HEK293 (cell line): ENCODE measurements at regions not wholly inside any gene's neighbourhood (a gene's known extent, or its start where the extent isn't known, plus 50 kb on each side); places are given as distances from the start of the nearest gene placed in this dataset.

Source experiments
- CTCF ChIA-PET: fragments of 350-600 bp; formaldehyde crosslinking; extraction: SDS; loops from one replicate; lab custom pipeline; 2021; ENCODE audit warnings: antibody characterized with exemption; lab: Yijun Ruan, JAX
- POLR2A ChIA-PET: fragments of 300-600 bp; formaldehyde crosslinking; extraction: SDS; loops from one replicate; lab custom pipeline; 2020; ENCODE audit warnings: antibody characterized with exemption, inconsistent platforms; lab: Yijun Ruan, JAX
- H3K27ac ChIP-seq: fragments of 200-500 bp; sonication (Bioruptor generic); 2 replicates; pipeline ENCODE4 v1.5.1; 2014; ENCODE audit warnings: low read depth, low read length, control low read depth, inconsistent platforms; ENCODE audit errors: extremely low read depth
- H3K36me3 ChIP-seq, 2 experiments: fragments of 200-500 bp in 1 of 2; sonication (Bioruptor generic) in 1 of 2; 1 replicate in 1 of 2; 2 replicates in 1 of 2; pipeline ENCODE4 v1.5.1; 2014 to 2017; ENCODE audit warnings: inconsistent platforms in 2 of 2, low read length in 2 of 2; ENCODE audit not compliant: control insufficient read depth in 2 of 2, insufficient read depth in 1 of 2
- H3K4me1 ChIP-seq: fragments of 200-500 bp; sonication (Bioruptor generic); 2 replicates; pipeline ENCODE4 v1.5.1; 2014; ENCODE audit warnings: mild to moderate bottlenecking, low read length, inconsistent platforms; ENCODE audit not compliant: control insufficient read depth, insufficient read depth
- H3K4me3 ChIP-seq: 2 replicates; pipeline ENCODE4 v1.5.1; 2011; ENCODE audit warnings: low read depth, mild to moderate bottlenecking, control low read depth, low read length, moderate library complexity
- H3K9me3 ChIP-seq: fragments of 200-500 bp; sonication (Bioruptor generic); 2 replicates; pipeline ENCODE4 v1.5.1; 2014; ENCODE audit warnings: low read depth, low read length, inconsistent platforms; ENCODE audit not compliant: control insufficient read depth, insufficient read depth
- CTCF ChIP-seq: fragments of 450-650 bp; formaldehyde crosslinking; IDR thresholded peaks from 2 replicates; pipeline ENCODE4 v1.5.1; 2016; ENCODE audit warnings: missing biosample characterization, missing genetic modification characterization
- GLI4 ChIP-seq: fragments of 450-650 bp; formaldehyde crosslinking; IDR thresholded peaks from 2 replicates; pipeline ENCODE4 v1.5.1; 2016; ENCODE audit warnings: missing biosample characterization, missing genetic modification characterization
- MEIS1 ChIP-seq: sonication (generic); formaldehyde crosslinking; IDR thresholded peaks from 2 replicates; pipeline ENCODE4 v1.8.1; 2022; ENCODE audit warnings: missing genetic modification reagents, mild to moderate bottlenecking, borderline replicate concordance
- OSR2 ChIP-seq: fragments of 450-650 bp; formaldehyde crosslinking; IDR thresholded peaks from 2 replicates; pipeline ENCODE4 v1.5.1; 2016; ENCODE audit warnings: missing biosample characterization, missing genetic modification characterization
- PRDM2 ChIP-seq: fragments of 450-650 bp; formaldehyde crosslinking; IDR thresholded peaks from 2 replicates; pipeline ENCODE4 v1.5.1; 2016; ENCODE audit warnings: missing biosample characterization, missing genetic modification characterization, borderline replicate concordance
- SP3 ChIP-seq: fragments of 450-650 bp; formaldehyde crosslinking; IDR thresholded peaks from 2 replicates; pipeline ENCODE4 v1.5.1; 2016; ENCODE audit warnings: missing biosample characterization, missing genetic modification characterization
- TRIM28 ChIP-seq: IDR thresholded peaks from 2 replicates; pipeline ENCODE4 v1.6.1; 2011; ENCODE audit warnings: low read length, control low read depth, borderline replicate concordance
- ZBTB7A ChIP-seq: fragments of 450-650 bp; formaldehyde crosslinking; IDR thresholded peaks from 2 replicates; pipeline ENCODE4 v1.5.1; 2016; ENCODE audit warnings: low read depth, missing biosample characterization, missing genetic modification characterization
- ZFP37 ChIP-seq: fragments of 450-650 bp; formaldehyde crosslinking; IDR thresholded peaks from 2 replicates; pipeline ENCODE4 v1.5.1; 2016; ENCODE audit warnings: missing biosample characterization, missing genetic modification characterization
- ZIC2 ChIP-seq: fragments of 450-650 bp; formaldehyde crosslinking; IDR thresholded peaks from 2 replicates; pipeline ENCODE4 v1.5.1; 2016; ENCODE audit warnings: missing biosample characterization, missing genetic modification characterization
- ZNF311 ChIP-seq: fragments of 450-650 bp; formaldehyde crosslinking; IDR thresholded peaks from 2 replicates; pipeline ENCODE4 v1.5.1; 2017; ENCODE audit warnings: missing biosample characterization, missing genetic modification characterization, borderline replicate concordance
- ZNF350 ChIP-seq: fragments of 450-650 bp; formaldehyde crosslinking; IDR thresholded peaks from 2 replicates; pipeline ENCODE4 v1.5.0; 2017; ENCODE audit warnings: missing biosample characterization, mild to moderate bottlenecking, missing genetic modification characterization
- ZNF366 ChIP-seq: fragments of 450-650 bp; formaldehyde crosslinking; conservative IDR thresholded peaks from 2 replicates; pipeline ENCODE4 v1.5.1; 2016; ENCODE audit warnings: missing biosample characterization, missing genetic modification characterization
- ZNF449 ChIP-seq: fragments of 450-650 bp; formaldehyde crosslinking; IDR thresholded peaks from 2 replicates; pipeline ENCODE4 v1.5.1; 2017; ENCODE audit warnings: missing biosample characterization, mild to moderate bottlenecking, missing genetic modification characterization, moderate library complexity
- ZNF518A ChIP-seq: fragments of 450-650 bp; formaldehyde crosslinking; conservative IDR thresholded peaks from 2 replicates; pipeline ENCODE4 v1.5.1; 2016; ENCODE audit warnings: low read depth, missing biosample characterization, missing genetic modification characterization
- ZNF704 ChIP-seq: fragments of 450-650 bp; formaldehyde crosslinking; IDR thresholded peaks from 2 replicates; pipeline ENCODE4 v1.5.1; 2016; ENCODE audit warnings: missing biosample characterization, missing genetic modification characterization
- ZNF792 ChIP-seq: fragments of 450-650 bp; formaldehyde crosslinking; IDR thresholded peaks from 2 replicates; pipeline ENCODE4 v1.5.1; 2016; ENCODE audit warnings: missing biosample characterization, missing genetic modification characterization
- ZNF830 ChIP-seq: fragments of 450-650 bp; IDR thresholded peaks from 2 replicates; pipeline ENCODE4 v1.5.0; 2018; ENCODE audit warnings: missing biosample characterization, missing genetic modification characterization, low read depth, mild to moderate bottlenecking, moderate library complexity

GRCh38 chr10:10141782-10142382 lies 875.8 kb upstream of the CELF2 start:
- no peak for TF ChIP-seq ZNF350 (tag by site-specific recombination)
- no peak for TF ChIP-seq CTCF
- TF ChIP-seq TRIM28, result no peak
- TF ChIP-seq ZNF704, result no peak
- TF ChIP-seq SP3 (tag by site-specific recombination), result no peak
- no peak for TF ChIP-seq ZNF830 (tag by site-specific recombination)
- TF ChIP-seq MEIS1 (CRISPR knock-in tag), result no peak
- no peak for TF ChIP-seq ZIC2 (tag by site-specific recombination)
- TF ChIP-seq ZNF518A, result no peak
- no peak for TF ChIP-seq ZNF366 (tag by site-specific recombination)
- TF ChIP-seq GLI4 (tag by site-specific recombination), result no peak
- no peak for TF ChIP-seq ZNF311 (tag by site-specific recombination)
- no peak for TF ChIP-seq OSR2
- TF ChIP-seq ZNF792 (tag by site-specific recombination), result no peak
- TF ChIP-seq ZNF449 (tag by site-specific recombination), result no peak
- ChIA-PET POLR2A (no interaction called here), CTCF (no interaction called here)
- H3K9me3 ChIP-seq, result no peaks in the 10 kb centered on the region
- no peak overlapping the region for H3K27ac ChIP-seq
- H3K36me3 ChIP-seq, result no peaks in the 10 kb centered on the region
- no peak overlapping the region for H3K4me3 ChIP-seq
- H3K4me1 ChIP-seq, result no peaks in the 10 kb centered on the region

GRCh38 chr10:10146604-10147003 lies 871.1 kb upstream of the CELF2 start:
- POLR2A ChIA-PET, result no interaction called here
- H3K27ac ChIP-seq, result no peak overlapping the region
- H3K4me1 ChIP-seq, result no peaks in the 10 kb centered on the region
- H3K36me3 ChIP-seq, result no peaks in the 10 kb centered on the region
- no peaks in the 10 kb centered on the region for H3K9me3 ChIP-seq
- H3K4me3 ChIP-seq, result no peak overlapping the region
- CTCF ChIA-PET, result interaction anchor here (0.8 kb wide), 1 partner anchor 111 kb away, joined by 4 read pairs; no protein-coding TSS in a partner anchor
- no peak for TF ChIP-seq ZFP37 (tag by site-specific recombination)
- TF ChIP-seq PRDM2 (tag by site-specific recombination), result no peak
- no peak for TF ChIP-seq ZBTB7A (tag by site-specific recombination)
